ENCODE measurements at regions not wholly inside any gene's neighbourhood (a gene's known extent, or its start where the extent isn't known, plus 50 kb on each side); places are given as distances from the start of the nearest gene placed in this dataset.

DNA sequence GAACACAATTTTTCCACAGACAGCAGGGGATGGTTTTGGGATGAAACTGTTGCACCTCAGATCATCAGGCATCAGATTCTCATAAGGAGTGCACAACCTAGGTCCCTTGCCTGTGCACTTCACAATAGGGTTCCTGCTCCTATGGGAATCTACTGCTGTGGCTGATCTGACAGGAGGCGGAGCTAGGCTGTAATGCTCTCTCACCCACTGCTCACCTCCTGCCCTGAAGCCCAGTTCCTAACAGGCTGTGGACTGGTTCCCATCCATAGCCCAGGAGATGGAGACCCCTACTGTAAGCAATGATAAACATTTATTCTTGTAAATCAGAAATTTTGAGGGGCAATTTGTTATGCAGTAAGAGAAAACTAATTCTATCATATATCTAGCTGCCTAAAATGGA lies 1234.7 kb downstream of the SLITRK1 start:
- DNase-seq (ENCODE audit: low spot score) (no peak), ATAC-seq (ENCODE audit: low FRiP score) (no peak)
- TF ChIP-seq, protein P1, sequence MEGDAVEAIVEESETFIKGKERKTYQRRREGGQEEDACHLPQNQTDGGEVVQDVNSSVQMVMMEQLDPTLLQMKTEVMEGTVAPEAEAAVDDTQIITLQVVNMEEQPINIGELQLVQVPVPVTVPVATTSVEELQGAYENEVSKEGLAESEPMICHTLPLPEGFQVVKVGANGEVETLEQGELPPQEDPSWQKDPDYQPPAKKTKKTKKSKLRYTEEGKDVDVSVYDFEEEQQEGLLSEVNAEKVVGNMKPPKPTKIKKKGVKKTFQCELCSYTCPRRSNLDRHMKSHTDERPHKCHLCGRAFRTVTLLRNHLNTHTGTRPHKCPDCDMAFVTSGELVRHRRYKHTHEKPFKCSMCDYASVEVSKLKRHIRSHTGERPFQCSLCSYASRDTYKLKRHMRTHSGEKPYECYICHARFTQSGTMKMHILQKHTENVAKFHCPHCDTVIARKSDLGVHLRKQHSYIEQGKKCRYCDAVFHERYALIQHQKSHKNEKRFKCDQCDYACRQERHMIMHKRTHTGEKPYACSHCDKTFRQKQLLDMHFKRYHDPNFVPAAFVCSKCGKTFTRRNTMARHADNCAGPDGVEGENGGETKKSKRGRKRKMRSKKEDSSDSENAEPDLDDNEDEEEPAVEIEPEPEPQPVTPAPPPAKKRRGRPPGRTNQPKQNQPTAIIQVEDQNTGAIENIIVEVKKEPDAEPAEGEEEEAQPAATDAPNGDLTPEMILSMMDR (IDR thresholded peaks at IDR 0.05): no peak

DNA sequence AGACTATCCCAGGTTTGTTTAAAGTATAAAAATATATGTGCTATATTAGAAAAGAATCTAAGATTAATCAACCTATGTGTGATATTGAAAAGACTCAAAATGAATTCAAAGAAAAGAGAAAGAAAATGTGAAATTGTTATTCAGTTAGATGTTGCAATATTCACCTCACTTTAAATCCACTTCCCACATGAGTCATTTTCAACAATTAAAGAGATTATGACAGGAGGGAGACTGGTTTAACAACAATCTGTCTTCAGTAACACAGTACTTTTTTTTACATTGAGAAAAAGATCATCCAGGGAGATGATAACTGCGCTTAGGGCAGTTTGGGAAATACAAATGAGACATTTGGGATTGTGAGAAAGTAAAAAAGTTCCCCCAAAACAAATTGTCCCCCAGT lies 1246.2 kb downstream of the SLITRK1 start:
- DNase-seq (ENCODE audit: low spot score) (no peak), ATAC-seq (ENCODE audit: low FRiP score) (no peak)

DNA sequence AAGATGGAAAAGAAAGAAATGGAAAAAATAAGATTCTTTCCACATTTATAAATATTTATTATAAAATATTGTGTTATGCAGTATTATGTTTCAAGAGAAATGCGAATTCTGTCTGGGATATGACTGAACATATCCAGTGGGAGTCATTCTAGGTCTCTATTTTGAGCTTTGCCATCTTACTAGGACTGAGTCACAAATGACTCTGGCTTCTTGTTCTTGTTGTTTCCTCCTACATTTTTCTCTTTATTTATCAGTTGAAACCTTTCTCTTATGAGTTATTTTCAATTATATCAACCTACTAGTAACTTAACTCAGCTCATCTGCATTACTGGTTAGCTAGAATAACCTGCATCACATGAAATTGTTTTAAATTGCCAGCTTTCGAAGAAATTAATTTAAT lies 1247.3 kb downstream of the SLITRK1 start:
- TF ChIP-seq, protein P1 (IDR thresholded peaks at IDR 0.05): no peak
- DNase-seq (ENCODE audit: low spot score) (no peak), ATAC-seq (ENCODE audit: low FRiP score) (no peak)

More for the DNA sequence above, 1246.2 kb downstream of the SLITRK1 start:
- TF ChIP-seq, protein P1 (IDR thresholded peaks at IDR 0.05): no peak

- ATAC-seq (ENCODE audit: low FRiP score): no peak
- TF ChIP-seq, protein P1 (IDR thresholded peaks at IDR 0.05): no peak
Measured at GRCh38 chr13:82627183-82627582, 1255.1 kb downstream of the SLITRK1 start.

DNA sequence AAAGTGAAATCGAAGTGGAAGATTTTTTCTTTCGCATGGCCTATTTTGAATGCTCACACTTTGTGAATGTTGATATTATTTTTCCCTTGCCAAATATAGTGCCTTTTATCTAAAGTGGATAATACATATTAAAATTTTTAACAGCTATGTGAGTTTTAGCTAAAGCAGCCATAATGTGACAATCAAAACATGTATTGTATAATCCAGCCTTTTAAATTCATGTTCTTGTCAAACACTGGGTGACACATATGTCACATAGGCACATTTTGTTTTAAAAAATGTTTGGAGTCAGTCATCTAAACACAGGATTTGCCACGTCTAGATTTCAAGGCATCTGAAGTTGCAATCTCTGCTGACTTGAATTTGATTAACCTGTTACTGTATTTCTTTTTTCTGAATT lies 1256.6 kb downstream of the SLITRK1 start:
- no peak for ATAC-seq (ENCODE audit: low FRiP score)
- DNase-seq (ENCODE audit: low spot score): no peak
- TF ChIP-seq, protein P1 (IDR thresholded peaks at IDR 0.05): no peak

More at GRCh38 chr13:82627183-82627582, 1255.1 kb downstream of the SLITRK1 start:
- no peak for DNase-seq (ENCODE audit: low spot score)

GRCh38 chr13:82615043-82615442 lies 1267.2 kb downstream of the SLITRK1 start:
- no peak for ATAC-seq (ENCODE audit: low FRiP score)
- TF ChIP-seq, protein P1 (IDR thresholded peaks at IDR 0.05): no peak
- DNase-seq (ENCODE audit: low spot score): no peak

DNA sequence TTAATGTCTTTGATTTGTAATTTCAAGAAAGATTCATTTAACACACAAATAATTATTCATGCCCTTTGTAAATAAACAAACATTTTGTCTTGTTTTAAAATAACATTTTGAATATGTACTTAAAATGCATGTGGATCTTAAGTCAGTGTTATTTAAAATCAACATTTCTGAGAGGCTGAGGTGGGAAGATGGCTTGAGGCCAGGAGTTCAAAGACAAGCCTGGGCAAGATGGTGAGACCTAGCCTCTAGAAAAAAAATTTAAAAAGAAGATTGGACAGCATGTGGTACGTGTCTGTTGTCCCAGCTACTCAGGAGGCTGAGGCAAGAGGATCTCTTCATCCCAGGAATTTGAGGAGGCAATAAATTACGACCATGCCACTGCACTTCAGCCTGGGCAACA lies 1268.2 kb downstream of the SLITRK1 start:
- TF ChIP-seq, protein P1 (IDR thresholded peaks at IDR 0.05): no peak
- DNase-seq (ENCODE audit: low spot score) (no peak), ATAC-seq (ENCODE audit: low FRiP score) (no peak)

All from omental fat pad (tissue), 3 donors.